GM18858 (cell line): ENCODE measurements at regions not wholly inside any gene's neighbourhood (a gene's known extent, or its start where the extent isn't known, plus 50 kb on each side); places are given as distances from the start of the nearest gene placed in this dataset.

Source experiments
- ATAC-seq: cut with Tn5 transposase; IDR thresholded peaks from one replicate; pipeline ENCODE4 v1.9.1; 2021; ENCODE audit not compliant: unreplicated experiment

GRCh38 chr3:61311044-61311443, 59.8 kb upstream of the FHIT start:
- no peak for ATAC-seq

GRCh38 chr3:61315871-61316270, 64.6 kb upstream of the FHIT start:
- no peak for ATAC-seq

GRCh38 chr3:61323094-61323493, 71.8 kb upstream of the FHIT start:
- no peak for ATAC-seq

GRCh38 chr3:61331929-61332552, 80.8 kb upstream of the FHIT start:
- ATAC-seq: no peak

- no peak for ATAC-seq
Measured at GRCh38 chr3:61333192-61333961, 82.1 kb upstream of the FHIT start.

- ATAC-seq: no peak
Measured at GRCh38 chr3:61334783-61335182, 83.5 kb upstream of the FHIT start.

GRCh38 chr3:61340931-61341461, 89.7 kb upstream of the FHIT start:
- ATAC-seq: no peak

- ATAC-seq: no peak
Measured at GRCh38 chr3:61343543-61343942, 92.3 kb upstream of the FHIT start.

- ATAC-seq: no peak
Measured at GRCh38 chr3:61345020-61345419, 93.8 kb upstream of the FHIT start.

GRCh38 chr3:61347981-61348380, 96.7 kb upstream of the FHIT start:
- ATAC-seq: no peak

- ATAC-seq: no peak
Measured at GRCh38 chr3:61349717-61350116, 98.5 kb upstream of the FHIT start.

- no peak for ATAC-seq
Measured at GRCh38 chr3:61350782-61351309, 99.6 kb upstream of the FHIT start.

GRCh38 chr3:61352306-61352705, 101.1 kb upstream of the FHIT start:
- no peak for ATAC-seq

GRCh38 chr3:61353382-61353781, 102.1 kb upstream of the FHIT start:
- no peak for ATAC-seq

- peak; percentile 27 for ATAC-seq
Measured at GRCh38 chr3:61354604-61355003, 103.4 kb upstream of the FHIT start.

GRCh38 chr3:61356685-61357084, 105.4 kb upstream of the FHIT start:
- no peak for ATAC-seq

GRCh38 chr3:61357902-61358301, 106.7 kb upstream of the FHIT start:
- no peak for ATAC-seq

GRCh38 chr3:61358364-61358763, 107.1 kb upstream of the FHIT start:
- ATAC-seq: peak; percentile 98

GRCh38 chr3:61360297-61360965, 109.2 kb upstream of the FHIT start:
- ATAC-seq: no peak

GRCh38 chr3:61369678-61370077, 118.4 kb upstream of the FHIT start:
- no peak for ATAC-seq

- ATAC-seq: peak; percentile 58
Measured at GRCh38 chr3:61371123-61371522, 119.9 kb upstream of the FHIT start.

- ATAC-seq: no peak
Measured at GRCh38 chr3:61372723-61373122, 121.5 kb upstream of the FHIT start.
